Neural cell (in vitro differentiated cells): ENCODE measurements at regions not wholly inside any gene's neighbourhood (a gene's known extent, or its start where the extent isn't known, plus 50 kb on each side); places are given as distances from the start of the nearest gene placed in this dataset.

Experiments
- H2AFZ ChIP-seq: fragments of 200-600, 300-800 bp; sonication (generic), shearing (Covaris generic); 2 replicates; pipeline ENCODE4 v1.6.0; 2014; ENCODE audit warnings: low read depth, mild to moderate bottlenecking, antibody characterized with exemption, low read length, moderate library complexity
- H3F3A ChIP-seq: fragments of 200-600 bp; shearing (Covaris generic); 2 replicates; pipeline ENCODE4 v1.6.1; 2016; ENCODE audit warnings: mild to moderate bottlenecking, moderate library complexity, mixed read lengths, antibody characterized with exemption, low read length; ENCODE audit not compliant: insufficient read depth, poor library complexity, severe bottlenecking
- H3K27ac ChIP-seq: fragments of 200-600, 300-800 bp; sonication (generic), shearing (Covaris generic); 2 replicates; pipeline ENCODE4 v1.5.1; 2014; ENCODE audit warnings: mild to moderate bottlenecking, low read length, moderate library complexity
- H3K27me3 ChIP-seq: fragments of 300-800, 200-600 bp; sonication (generic), shearing (Covaris generic); 2 replicates; pipeline ENCODE4 v1.6.0; 2014; ENCODE audit warnings: mild to moderate bottlenecking, low read depth, low read length, moderate library complexity; ENCODE audit not compliant: insufficient read depth
- H3K36me3 ChIP-seq: fragments of 300-800, 200-600 bp; sonication (generic), shearing (Covaris generic); 2 replicates; pipeline ENCODE4 v1.5.1; 2014; ENCODE audit warnings: mild to moderate bottlenecking, antibody characterized with exemption, low read length, moderate library complexity; ENCODE audit not compliant: insufficient read depth
- H3K4me2 ChIP-seq: fragments of 300-800, 200-600 bp; sonication (generic), shearing (Covaris generic); 2 replicates; pipeline ENCODE4 v1.6.0; 2014; ENCODE audit warnings: mild to moderate bottlenecking, low read length
- H3K4me3 ChIP-seq: fragments of 300-800, 200-600 bp; sonication (generic), shearing (Covaris generic); 2 replicates; pipeline ENCODE4 v1.5.1; 2014; ENCODE audit warnings: mild to moderate bottlenecking, low read length, moderate library complexity
- H3K79me2 ChIP-seq: fragments of 200-600 bp; shearing (Covaris generic); replicated peaks from 2 replicates; pipeline ENCODE4 v1.6.0; 2014; ENCODE audit warnings: mild to moderate bottlenecking, low read length, moderate library complexity; ENCODE audit not compliant: insufficient read depth
- H3K9ac ChIP-seq: fragments of 300-800, 200-600 bp; sonication (generic), shearing (Covaris generic); 2 replicates; pipeline ENCODE4 v1.6.1; 2016; ENCODE audit warnings: mild to moderate bottlenecking, low read length, mixed read lengths
- H3K9me2 ChIP-seq: fragments of 200-600 bp; shearing (Covaris generic); 2 replicates; pipeline ENCODE4 v1.6.1; 2016; ENCODE audit warnings: mild to moderate bottlenecking, low read length, mixed read lengths; ENCODE audit not compliant: insufficient read depth
- H3K9me3 ChIP-seq: fragments of 200-600, 300-800 bp; sonication (generic), shearing (Covaris generic); 2 replicates; pipeline ENCODE4 v1.6.1; 2016; ENCODE audit warnings: mild to moderate bottlenecking, mixed run types, low read length, moderate library complexity, mixed read lengths
- H4K20me1 ChIP-seq: fragments of 200-600 bp; shearing (Covaris generic); 2 replicates; pipeline ENCODE4 v1.6.1; 2016; ENCODE audit warnings: mild to moderate bottlenecking, mixed run types; ENCODE audit not compliant: insufficient read depth
- EP300 ChIP-seq: fragments of 450-650 bp; conservative IDR thresholded peaks from 2 replicates; pipeline ENCODE4 v1.6.1; 2014; ENCODE audit warnings: antibody characterized with exemption, mild to moderate bottlenecking, moderate library complexity; ENCODE audit not compliant: poor library complexity, severe bottlenecking
- EZH2 ChIP-seq: fragments of 200-600, 300-800 bp; shearing (Covaris generic), sonication (generic); IDR thresholded peaks from 2 replicates; pipeline ENCODE4 v1.6.1; 2014; ENCODE audit warnings: antibody characterized with exemption, low read length, borderline replicate concordance, mild to moderate bottlenecking; ENCODE audit not compliant: insufficient read depth, poor library complexity, severe bottlenecking
- MXI1 ChIP-seq: fragments of 450-650 bp; conservative IDR thresholded peaks from 2 replicates; pipeline ENCODE4 v1.6.1; 2014; ENCODE audit warnings: antibody characterized with exemption, mild to moderate bottlenecking; ENCODE audit not compliant: poor library complexity, severe bottlenecking
- POLR2AphosphoS5 ChIP-seq: IDR thresholded peaks from 2 replicates; pipeline ENCODE4 v1.6.1; 2012
- RAD21 ChIP-seq: fragments of 450-650 bp; conservative IDR thresholded peaks from 2 replicates; pipeline ENCODE4 v1.6.1; 2014; ENCODE audit warnings: antibody characterized with exemption, mild to moderate bottlenecking, moderate library complexity
- REST ChIP-seq: IDR thresholded peaks from 2 replicates; pipeline ENCODE4 v1.6.1; 2012; ENCODE audit warnings: borderline replicate concordance
- SMC3 ChIP-seq: fragments of 450-650 bp; conservative IDR thresholded peaks from 2 replicates; pipeline ENCODE4 v1.6.1; 2014; ENCODE audit warnings: antibody characterized with exemption, mild to moderate bottlenecking, moderate library complexity; ENCODE audit not compliant: poor library complexity
- TAF1 ChIP-seq: IDR thresholded peaks from 2 replicates; pipeline ENCODE4 v1.6.1; 2012; ENCODE audit warnings: low read depth
- TF ChIP-seq, protein P1 (sequence below): fragments of 450-650 bp; IDR thresholded peaks from 2 replicates; pipeline ENCODE4 v1.5.1; 2014; ENCODE audit warnings: antibody characterized with exemption, mild to moderate bottlenecking, moderate library complexity; ENCODE audit not compliant: poor library complexity, severe bottlenecking

DNA sequence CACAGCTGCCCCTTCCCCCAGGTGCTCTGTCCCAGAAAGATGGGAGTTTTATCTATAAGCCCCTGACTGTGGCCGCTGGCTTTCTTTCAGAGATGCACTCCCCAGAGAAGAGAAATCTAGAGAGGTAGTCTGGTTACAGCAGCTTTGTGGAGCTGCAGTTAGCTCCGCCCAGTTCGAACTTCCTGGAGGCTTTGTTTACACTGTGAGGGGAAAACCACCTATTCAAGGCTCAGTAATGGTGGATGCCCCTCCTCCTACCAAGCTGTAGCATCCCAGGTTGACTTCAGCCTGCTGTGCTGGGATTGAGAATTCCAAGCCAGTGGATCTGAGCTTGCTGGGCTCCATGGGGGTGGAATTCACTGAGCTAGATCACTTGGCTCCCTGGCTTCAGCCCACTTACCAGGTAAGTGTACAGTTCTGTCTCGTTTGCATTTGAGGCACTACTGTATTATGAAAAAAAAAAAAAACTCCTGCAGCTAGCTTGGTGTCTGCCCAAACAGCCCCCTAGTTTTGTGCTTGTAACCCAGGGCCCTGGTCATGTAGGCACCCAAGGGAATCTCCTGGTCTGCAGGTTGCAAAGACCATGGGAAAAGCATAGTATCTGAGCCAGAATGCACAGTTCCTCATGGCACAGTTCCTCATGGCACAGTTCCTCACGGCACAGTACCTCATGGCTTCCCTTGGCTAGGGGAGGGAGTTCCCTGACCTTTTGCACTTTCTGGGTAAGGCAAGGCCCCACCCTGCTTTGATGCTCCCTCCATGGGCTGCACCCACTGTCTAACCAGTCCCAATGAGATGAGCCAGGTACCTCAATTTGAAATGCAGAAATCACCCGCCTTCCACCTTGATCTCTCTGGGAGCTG, 275.0 kb downstream of the CENPW start:
- no peak overlapping the region for H3K4me2 ChIP-seq
- H4K20me1 ChIP-seq = no peaks in the 10 kb centered on the region
- TF ChIP-seq EP300 (no peak), RAD21 (no peak), TAF1 (no peak), SMC3 (no peak), EZH2 (no peak), REST (no peak), MXI1 (no peak), POLR2AphosphoS5 (no peak)
- TF ChIP-seq, protein P1, sequence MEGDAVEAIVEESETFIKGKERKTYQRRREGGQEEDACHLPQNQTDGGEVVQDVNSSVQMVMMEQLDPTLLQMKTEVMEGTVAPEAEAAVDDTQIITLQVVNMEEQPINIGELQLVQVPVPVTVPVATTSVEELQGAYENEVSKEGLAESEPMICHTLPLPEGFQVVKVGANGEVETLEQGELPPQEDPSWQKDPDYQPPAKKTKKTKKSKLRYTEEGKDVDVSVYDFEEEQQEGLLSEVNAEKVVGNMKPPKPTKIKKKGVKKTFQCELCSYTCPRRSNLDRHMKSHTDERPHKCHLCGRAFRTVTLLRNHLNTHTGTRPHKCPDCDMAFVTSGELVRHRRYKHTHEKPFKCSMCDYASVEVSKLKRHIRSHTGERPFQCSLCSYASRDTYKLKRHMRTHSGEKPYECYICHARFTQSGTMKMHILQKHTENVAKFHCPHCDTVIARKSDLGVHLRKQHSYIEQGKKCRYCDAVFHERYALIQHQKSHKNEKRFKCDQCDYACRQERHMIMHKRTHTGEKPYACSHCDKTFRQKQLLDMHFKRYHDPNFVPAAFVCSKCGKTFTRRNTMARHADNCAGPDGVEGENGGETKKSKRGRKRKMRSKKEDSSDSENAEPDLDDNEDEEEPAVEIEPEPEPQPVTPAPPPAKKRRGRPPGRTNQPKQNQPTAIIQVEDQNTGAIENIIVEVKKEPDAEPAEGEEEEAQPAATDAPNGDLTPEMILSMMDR = no peak

DNA sequence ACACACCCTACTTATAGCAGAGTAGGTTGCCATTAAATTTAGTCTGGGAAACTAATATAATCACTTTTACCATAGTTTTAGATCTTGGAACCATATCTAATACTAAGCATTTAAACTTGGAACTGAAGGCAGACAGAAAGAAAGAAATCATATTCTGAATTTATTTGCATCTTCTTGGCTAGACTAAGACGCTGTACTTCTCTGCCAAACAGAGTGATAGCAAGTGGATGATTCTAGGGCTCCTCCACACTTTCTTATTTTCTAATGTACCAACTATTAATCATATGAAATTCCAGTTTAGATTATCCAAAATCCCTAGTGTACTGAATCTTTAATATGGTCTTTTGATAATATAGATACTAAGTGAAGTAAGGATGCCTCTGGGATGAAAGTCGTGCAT, 277.0 kb downstream of the CENPW start:
- H3K79me2 ChIP-seq = no peaks in the 10 kb centered on the region
- H2AFZ ChIP-seq = no peak overlapping the region
- H4K20me1 ChIP-seq = no peaks in the 10 kb centered on the region
- H3K4me2 ChIP-seq = no peak overlapping the region
- no peaks in the 10 kb centered on the region for H3K9me3 ChIP-seq
- no peaks in the 10 kb centered on the region for H3K36me3 ChIP-seq
- H3K27ac ChIP-seq = no peak overlapping the region
- no peak overlapping the region for H3K4me3 ChIP-seq
- no peak overlapping the region for H3K9ac ChIP-seq
- no peaks in the 10 kb centered on the region for H3F3A ChIP-seq
- TF ChIP-seq EZH2 (no peak), REST (no peak), TAF1 (no peak), POLR2AphosphoS5 (no peak), EP300 (no peak), SMC3 (no peak), MXI1 (no peak), RAD21 (no peak)
- TF ChIP-seq, protein P1 = no peak
- H3K27me3 ChIP-seq = no peaks in the 10 kb centered on the region
- H3K9me2 ChIP-seq = no peaks in the 10 kb centered on the region

More for the DNA sequence above, 275.0 kb downstream of the CENPW start:
- Histone ChIP-seq H3K27ac (no peak overlapping the region), H3F3A (no peaks in the 10 kb centered on the region), H3K9me3 (no peaks in the 10 kb centered on the region), H3K79me2 (no peaks in the 10 kb centered on the region), H3K9me2 (no peaks in the 10 kb centered on the region), H3K9ac (no peak overlapping the region), H3K27me3 (no peaks in the 10 kb centered on the region), H3K4me3 (no peak overlapping the region), H3K36me3 (no peaks in the 10 kb centered on the region), H2AFZ (no peak overlapping the region)
